ENCODE measurements at regions not wholly inside any gene's neighbourhood (a gene's known extent, or its start where the extent isn't known, plus 50 kb on each side); places are given as distances from the start of the nearest gene placed in this dataset.

DNA sequence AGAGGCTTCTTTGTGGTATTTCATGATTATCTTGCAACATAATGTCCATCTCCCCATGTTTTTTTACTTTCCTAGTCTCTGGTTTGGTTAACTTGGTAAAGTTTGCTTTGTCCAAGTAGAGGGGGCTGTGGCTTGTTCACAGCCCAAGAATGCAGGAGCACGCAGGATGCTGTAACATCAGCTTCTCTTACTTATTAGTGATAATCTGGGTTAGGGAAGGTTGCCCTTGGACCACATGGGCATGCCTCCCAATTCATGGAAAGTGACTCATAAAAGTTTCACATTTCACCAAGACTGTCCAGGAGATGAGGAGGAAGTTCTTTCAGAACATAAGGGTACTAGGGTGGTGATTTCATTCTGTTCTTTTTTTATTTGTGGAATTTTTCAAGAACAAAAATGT is 146.0 kb upstream of the USP9Y start:
- no peak for DNase-seq (ENCODE audit: extremely low spot score)
- Histone ChIP-seq H3K4me1 (no peaks in the 10 kb centered on the region), H3K4me3 (no peak overlapping the region), H3K36me3 (no peaks in the 10 kb centered on the region), H3K9me3 (no peaks in the 10 kb centered on the region), H3K27me3 (no peaks in the 10 kb centered on the region), H3K27ac (replicated peaks in 1 of 4) (no peak overlapping the region)
- intact Hi-C loops (cut with DNase I) = no loop called here
- WGBS = no CpG with 5 or more reads among the region's 1 CpG
- no peak for TF ChIP-seq POLR2AphosphoS5 (IDR thresholded peaks at IDR 0.05)
- TF ChIP-seq, protein P1, sequence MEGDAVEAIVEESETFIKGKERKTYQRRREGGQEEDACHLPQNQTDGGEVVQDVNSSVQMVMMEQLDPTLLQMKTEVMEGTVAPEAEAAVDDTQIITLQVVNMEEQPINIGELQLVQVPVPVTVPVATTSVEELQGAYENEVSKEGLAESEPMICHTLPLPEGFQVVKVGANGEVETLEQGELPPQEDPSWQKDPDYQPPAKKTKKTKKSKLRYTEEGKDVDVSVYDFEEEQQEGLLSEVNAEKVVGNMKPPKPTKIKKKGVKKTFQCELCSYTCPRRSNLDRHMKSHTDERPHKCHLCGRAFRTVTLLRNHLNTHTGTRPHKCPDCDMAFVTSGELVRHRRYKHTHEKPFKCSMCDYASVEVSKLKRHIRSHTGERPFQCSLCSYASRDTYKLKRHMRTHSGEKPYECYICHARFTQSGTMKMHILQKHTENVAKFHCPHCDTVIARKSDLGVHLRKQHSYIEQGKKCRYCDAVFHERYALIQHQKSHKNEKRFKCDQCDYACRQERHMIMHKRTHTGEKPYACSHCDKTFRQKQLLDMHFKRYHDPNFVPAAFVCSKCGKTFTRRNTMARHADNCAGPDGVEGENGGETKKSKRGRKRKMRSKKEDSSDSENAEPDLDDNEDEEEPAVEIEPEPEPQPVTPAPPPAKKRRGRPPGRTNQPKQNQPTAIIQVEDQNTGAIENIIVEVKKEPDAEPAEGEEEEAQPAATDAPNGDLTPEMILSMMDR (IDR thresholded peaks at IDR 0.05) = no peak
- TF ChIP-seq POLR2A (IDR thresholded peaks at IDR 0.05; ENCODE audit: low read depth) = no peak
- no peak for TF ChIP-seq EP300 (IDR thresholded peaks at IDR 0.05)

DNA sequence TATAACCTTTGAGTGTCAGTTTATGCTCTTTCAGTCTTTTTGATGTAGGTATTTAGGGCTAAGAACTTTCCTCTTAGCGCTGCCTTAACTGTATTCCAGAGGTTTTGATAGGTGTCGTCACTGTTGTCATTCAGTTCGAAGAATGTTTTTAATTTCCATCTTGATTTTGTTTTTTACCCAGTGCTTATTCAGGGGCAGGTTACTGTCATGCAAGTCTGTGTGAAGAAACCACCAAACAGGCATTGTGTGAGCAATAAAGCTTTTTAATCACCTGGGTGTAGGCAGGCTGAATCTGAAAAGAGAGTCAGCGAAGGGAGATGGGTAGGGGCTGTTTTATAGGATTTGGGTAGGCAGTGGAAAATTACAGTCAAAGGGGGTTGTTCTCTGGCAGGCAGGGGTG is 142.0 kb upstream of the USP9Y start:
- no peaks in the 10 kb centered on the region for H3K27me3 ChIP-seq
- no peak overlapping the region for H3K27ac ChIP-seq (replicated peaks in 1 of 4)
- no peaks in the 10 kb centered on the region for H3K36me3 ChIP-seq
- intact Hi-C loops (cut with DNase I) = no loop called here
- WGBS = no CpG with 5 or more reads among the region's 4 CpGs
- H3K4me3 ChIP-seq = no peak overlapping the region
- DNase-seq (ENCODE audit: extremely low spot score) = no peak
- TF ChIP-seq POLR2AphosphoS5 (IDR thresholded peaks at IDR 0.05) (no peak), EP300 (IDR thresholded peaks at IDR 0.05) (no peak), POLR2A (IDR thresholded peaks at IDR 0.05; ENCODE audit: low read depth) (no peak)
- TF ChIP-seq, protein P1 (IDR thresholded peaks at IDR 0.05) = no peak
- no peaks in the 10 kb centered on the region for H3K9me3 ChIP-seq
- H3K4me1 ChIP-seq = no peaks in the 10 kb centered on the region

DNA sequence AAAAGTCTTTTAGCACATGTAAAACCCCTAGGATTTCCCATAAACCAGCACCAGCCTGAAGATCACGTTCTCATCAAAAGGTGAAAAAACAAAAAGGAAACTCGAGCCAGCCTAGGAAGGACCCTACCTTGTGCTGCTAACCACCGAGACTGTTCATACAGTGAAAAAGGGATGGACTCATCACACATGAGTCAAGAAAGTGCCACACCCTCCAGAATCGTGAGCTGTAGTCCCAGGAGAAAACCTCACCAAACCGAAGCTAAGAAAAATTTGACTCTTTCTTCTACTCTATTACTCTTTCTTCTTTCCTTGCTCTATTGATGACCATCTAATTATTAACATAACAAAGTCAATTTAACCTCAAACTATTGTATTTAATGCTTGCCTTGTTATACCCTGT is 124.8 kb upstream of the USP9Y start:
- Histone ChIP-seq H3K27me3 (no peaks in the 10 kb centered on the region), H3K36me3 (no peaks in the 10 kb centered on the region), H3K4me3 (no peak overlapping the region), H3K4me1 (no peaks in the 10 kb centered on the region), H3K9me3 (no peaks in the 10 kb centered on the region), H3K27ac (replicated peaks in 1 of 4) (no peak overlapping the region)
- intact Hi-C loops (cut with DNase I) = no loop called here
- TF ChIP-seq POLR2A (IDR thresholded peaks at IDR 0.05; ENCODE audit: low read depth) = no peak
- no peak for TF ChIP-seq EP300 (IDR thresholded peaks at IDR 0.05)
- TF ChIP-seq, protein P1 (IDR thresholded peaks at IDR 0.05) = no peak
- TF ChIP-seq POLR2AphosphoS5 (IDR thresholded peaks at IDR 0.05) = no peak
- WGBS = no CpG with 5 or more reads among the region's 5 CpGs
- no peak for DNase-seq (ENCODE audit: extremely low spot score)

DNA sequence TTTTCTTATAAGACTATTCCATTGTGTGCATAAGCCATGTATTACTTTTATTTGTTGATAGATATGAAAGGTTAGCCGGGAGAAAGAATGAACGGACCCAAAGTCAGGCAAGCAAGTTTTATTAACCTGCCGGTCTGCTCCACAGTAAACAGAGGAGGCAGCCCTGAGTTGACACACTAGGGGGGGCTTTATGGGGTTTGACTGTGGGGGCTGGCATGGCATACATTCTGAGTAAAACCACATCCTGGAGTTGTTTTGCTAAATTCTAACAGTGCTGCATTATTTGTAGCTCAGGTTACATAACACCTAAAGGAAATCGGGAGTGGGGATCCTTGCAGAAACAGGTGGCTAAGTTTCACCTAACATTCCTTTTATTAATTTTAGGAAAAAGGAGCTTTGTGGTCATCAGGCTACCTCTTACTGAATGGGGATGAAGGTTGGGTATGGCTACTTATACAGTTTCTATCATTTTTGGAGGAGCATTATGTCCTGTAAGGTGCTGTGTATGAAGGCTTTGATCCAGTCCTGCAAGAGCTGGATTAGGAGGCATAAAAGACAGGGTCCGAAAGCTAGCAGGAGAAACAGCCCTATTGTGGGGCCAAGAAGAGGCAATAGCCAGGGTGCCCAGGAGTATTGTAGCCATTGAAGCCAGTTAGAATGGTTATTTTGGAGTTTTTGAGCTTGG is 107.4 kb upstream of the USP9Y start:
- DNase-seq (ENCODE audit: extremely low spot score) = no peak
- H3K36me3 ChIP-seq = no peaks in the 10 kb centered on the region
- no peak overlapping the region for H3K4me3 ChIP-seq
- intact Hi-C loops (cut with DNase I) = no loop called here
- no peak for TF ChIP-seq POLR2AphosphoS5 (IDR thresholded peaks at IDR 0.05)
- TF ChIP-seq, protein P1 (IDR thresholded peaks at IDR 0.05) = no peak
- no peak for TF ChIP-seq POLR2A (IDR thresholded peaks at IDR 0.05; ENCODE audit: low read depth)
- TF ChIP-seq EP300 (IDR thresholded peaks at IDR 0.05) = no peak
- no peaks in the 10 kb centered on the region for H3K27me3 ChIP-seq
- no CpG with 5 or more reads among the region's 5 CpGs for WGBS
- H3K9me3 ChIP-seq = no peaks in the 10 kb centered on the region
- H3K27ac ChIP-seq (replicated peaks in 1 of 4) = no peak overlapping the region
- no peaks in the 10 kb centered on the region for H3K4me1 ChIP-seq

DNA sequence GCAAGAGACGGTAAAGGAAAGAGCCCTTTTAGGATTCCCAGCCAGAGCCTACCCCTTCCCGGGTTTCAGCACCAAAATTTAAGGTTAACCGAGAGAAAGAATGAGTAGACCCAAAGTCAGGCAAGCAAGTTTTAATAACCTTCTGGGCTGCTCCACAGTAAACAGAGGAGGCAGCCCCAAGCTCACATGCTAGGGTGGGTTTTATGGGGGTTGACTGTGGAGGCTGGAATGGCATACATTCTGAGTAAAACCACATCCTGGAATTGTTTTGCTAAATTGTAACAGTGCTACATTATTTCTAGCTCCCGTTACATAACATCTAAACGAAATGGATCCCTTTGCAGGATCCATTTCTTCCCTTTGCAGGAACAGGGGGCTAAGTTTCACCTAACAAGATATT is 102.2 kb upstream of the USP9Y start:
- Histone ChIP-seq H3K4me1 (no peaks in the 10 kb centered on the region), H3K36me3 (no peaks in the 10 kb centered on the region), H3K9me3 (no peaks in the 10 kb centered on the region), H3K4me3 (no peak overlapping the region), H3K27ac (replicated peaks in 1 of 4) (no peak overlapping the region), H3K27me3 (no peaks in the 10 kb centered on the region)
- intact Hi-C loops (cut with DNase I) = no loop called here
- DNase-seq (ENCODE audit: extremely low spot score) = no peak
- no CpG with 5 or more reads among the region's 5 CpGs for WGBS
- TF ChIP-seq EP300 (IDR thresholded peaks at IDR 0.05) = no peak
- TF ChIP-seq POLR2AphosphoS5 (IDR thresholded peaks at IDR 0.05) = no peak
- no peak for TF ChIP-seq POLR2A (IDR thresholded peaks at IDR 0.05; ENCODE audit: low read depth)
- TF ChIP-seq, protein P1 (IDR thresholded peaks at IDR 0.05) = no peak
